ENCODE measurements at regions not wholly inside any gene's neighbourhood (a gene's known extent, or its start where the extent isn't known, plus 50 kb on each side); places are given as distances from the start of the nearest gene placed in this dataset.
A peak's percentile ranks its signal among the peaks of the same experiment; 100 is the strongest.
"Not testable (repeated sequence)": the region's sequence is repeated elsewhere in the genome, so short reads cannot be mapped to it uniquely, and the experiment has no call there.

- DNase-seq (ENCODE audit: insufficient read length, low spot score) (no peak), FAIRE-seq (peak; percentile 77)
- TF ChIP-seq POLR2A (IDR thresholded peaks at IDR 0.05; ENCODE audit: low read depth, low read length) = no peak
These were observed 237.7 kb downstream of the ETV1 start for GRCh38 chr7:13751766-13752165.

GRCh38 chr7:13757841-13758240 lies 231.6 kb downstream of the ETV1 start:
- no peak for TF ChIP-seq POLR2A (IDR thresholded peaks at IDR 0.05; ENCODE audit: low read depth, low read length)
- FAIRE-seq (peak; percentile 11), DNase-seq (ENCODE audit: insufficient read length, low spot score) (no peak)

GRCh38 chr7:13765853-13766252 lies 223.6 kb downstream of the ETV1 start:
- not testable (repeated sequence) for DNase-seq (ENCODE audit: insufficient read length, low spot score); FAIRE-seq

- DNase-seq (ENCODE audit: insufficient read length, low spot score) (no peak), FAIRE-seq (peak; percentile 75)
- no peak for TF ChIP-seq POLR2A (IDR thresholded peaks at IDR 0.05; ENCODE audit: low read depth, low read length)
These were observed 219.2 kb downstream of the ETV1 start for GRCh38 chr7:13770305-13770704.

GRCh38 chr7:13774976-13775375 lies 214.5 kb downstream of the ETV1 start:
- peak; percentile 66 for FAIRE-seq
- TF ChIP-seq POLR2A (IDR thresholded peaks at IDR 0.05; ENCODE audit: low read depth, low read length) = no peak

GRCh38 chr7:13777242-13777641 lies 212.2 kb downstream of the ETV1 start:
- DNase-seq (ENCODE audit: insufficient read length, low spot score) (no peak), FAIRE-seq (no peak)
- TF ChIP-seq POLR2A (IDR thresholded peaks at IDR 0.05; ENCODE audit: low read depth, low read length) = no peak

More at GRCh38 chr7:13774976-13775375, 214.5 kb downstream of the ETV1 start:
- no peak for DNase-seq (ENCODE audit: insufficient read length, low spot score)

GRCh38 chr7:13778967-13779366 lies 210.5 kb downstream of the ETV1 start:
- FAIRE-seq = peak; percentile 99

GRCh38 chr7:13790611-13791010 lies 198.9 kb downstream of the ETV1 start:
- no peak for TF ChIP-seq POLR2A (IDR thresholded peaks at IDR 0.05; ENCODE audit: low read depth, low read length)
- no peak for DNase-seq (ENCODE audit: insufficient read length, low spot score)
- peak; percentile 83 for FAIRE-seq

More at GRCh38 chr7:13778967-13779366, 210.5 kb downstream of the ETV1 start:
- peak; percentile 64 for DNase-seq (ENCODE audit: insufficient read length, low spot score)
- no peak for TF ChIP-seq POLR2A (IDR thresholded peaks at IDR 0.05; ENCODE audit: low read depth, low read length)

GRCh38 chr7:13792208-13792607 lies 197.3 kb downstream of the ETV1 start:
- DNase-seq (ENCODE audit: insufficient read length, low spot score) (no peak), FAIRE-seq (peak; percentile 90)
- TF ChIP-seq POLR2A (IDR thresholded peaks at IDR 0.05; ENCODE audit: low read depth, low read length) = no peak

GRCh38 chr7:13793926-13794325 lies 195.5 kb downstream of the ETV1 start:
- peak; percentile 80 for FAIRE-seq
- DNase-seq (ENCODE audit: insufficient read length, low spot score) = no peak
- no peak for TF ChIP-seq POLR2A (IDR thresholded peaks at IDR 0.05; ENCODE audit: low read depth, low read length)

GRCh38 chr7:13794581-13794980 lies 194.9 kb downstream of the ETV1 start:
- FAIRE-seq = no peak
- TF ChIP-seq POLR2A (IDR thresholded peaks at IDR 0.05; ENCODE audit: low read depth, low read length) = no peak
- DNase-seq (ENCODE audit: insufficient read length, low spot score) = no peak

- no peak for TF ChIP-seq POLR2A (IDR thresholded peaks at IDR 0.05; ENCODE audit: low read depth, low read length)
- FAIRE-seq (no peak), DNase-seq (ENCODE audit: insufficient read length, low spot score) (no peak)
These were observed 191.9 kb downstream of the ETV1 start for GRCh38 chr7:13797545-13797944.

- no peak for TF ChIP-seq POLR2A (IDR thresholded peaks at IDR 0.05; ENCODE audit: low read depth, low read length)
- FAIRE-seq = peak; percentile 99
- peak; percentile 70 for DNase-seq (ENCODE audit: insufficient read length, low spot score)
These were observed 188.6 kb downstream of the ETV1 start for GRCh38 chr7:13800694-13801448.

- FAIRE-seq (peak; percentile 53), DNase-seq (ENCODE audit: insufficient read length, low spot score) (no peak)
- TF ChIP-seq POLR2A (IDR thresholded peaks at IDR 0.05; ENCODE audit: low read depth, low read length) = no peak
These were observed 187.8 kb downstream of the ETV1 start for GRCh38 chr7:13801669-13802068.

GRCh38 chr7:13802651-13803050 lies 186.8 kb downstream of the ETV1 start:
- no peak for FAIRE-seq
- TF ChIP-seq POLR2A (IDR thresholded peaks at IDR 0.05; ENCODE audit: low read depth, low read length) = no peak

More at GRCh38 chr7:13802651-13803050, 186.8 kb downstream of the ETV1 start:
- DNase-seq (ENCODE audit: insufficient read length, low spot score) = no peak

Measured in H54 (cell line).